ENCODE measurements at regions not wholly inside any gene's neighbourhood (a gene's known extent, or its start where the extent isn't known, plus 50 kb on each side); places are given as distances from the start of the nearest gene placed in this dataset.
A peak's percentile ranks its signal among the peaks of the same experiment; 100 is the strongest.

- no peak for DNase-seq (ENCODE audit: low spot score)
- H3K27ac ChIP-seq = peak overlapping the region in 1 of 2 donors; percentile 7
- H3K4me3 ChIP-seq = no peak overlapping the region
- peaks cover 0 to 15% of the 10 kb centered on the region in 2 donors for H3K4me1 ChIP-seq
- TF ChIP-seq, protein P1, sequence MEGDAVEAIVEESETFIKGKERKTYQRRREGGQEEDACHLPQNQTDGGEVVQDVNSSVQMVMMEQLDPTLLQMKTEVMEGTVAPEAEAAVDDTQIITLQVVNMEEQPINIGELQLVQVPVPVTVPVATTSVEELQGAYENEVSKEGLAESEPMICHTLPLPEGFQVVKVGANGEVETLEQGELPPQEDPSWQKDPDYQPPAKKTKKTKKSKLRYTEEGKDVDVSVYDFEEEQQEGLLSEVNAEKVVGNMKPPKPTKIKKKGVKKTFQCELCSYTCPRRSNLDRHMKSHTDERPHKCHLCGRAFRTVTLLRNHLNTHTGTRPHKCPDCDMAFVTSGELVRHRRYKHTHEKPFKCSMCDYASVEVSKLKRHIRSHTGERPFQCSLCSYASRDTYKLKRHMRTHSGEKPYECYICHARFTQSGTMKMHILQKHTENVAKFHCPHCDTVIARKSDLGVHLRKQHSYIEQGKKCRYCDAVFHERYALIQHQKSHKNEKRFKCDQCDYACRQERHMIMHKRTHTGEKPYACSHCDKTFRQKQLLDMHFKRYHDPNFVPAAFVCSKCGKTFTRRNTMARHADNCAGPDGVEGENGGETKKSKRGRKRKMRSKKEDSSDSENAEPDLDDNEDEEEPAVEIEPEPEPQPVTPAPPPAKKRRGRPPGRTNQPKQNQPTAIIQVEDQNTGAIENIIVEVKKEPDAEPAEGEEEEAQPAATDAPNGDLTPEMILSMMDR (IDR thresholded peaks at IDR 0.05) = no peak
- H3K9me3 ChIP-seq = peaks cover 0 to 11% of the 10 kb centered on the region in 2 donors
- no peaks in the 10 kb centered on the region for H3K27me3 ChIP-seq
- H3K36me3 ChIP-seq = no peaks in the 10 kb centered on the region
Measured at GRCh38 chr2:42863320-42863719, 70.9 kb upstream of the HAAO start.

GRCh38 chr2:42862669-42863185 lies 70.3 kb upstream of the HAAO start:
- no peaks in the 10 kb centered on the region for H3K27me3 ChIP-seq
- no peak for DNase-seq (ENCODE audit: low spot score)
- H3K4me1 ChIP-seq = peaks cover 0 to 15% of the 10 kb centered on the region in 2 donors
- no peak overlapping the region for H3K27ac ChIP-seq
- H3K9me3 ChIP-seq = peaks cover 0 to 12% of the 10 kb centered on the region in 2 donors
- no peak overlapping the region for H3K4me3 ChIP-seq
- TF ChIP-seq, protein P1 (IDR thresholded peaks at IDR 0.05) = no peak
- H3K36me3 ChIP-seq = no peaks in the 10 kb centered on the region

DNA sequence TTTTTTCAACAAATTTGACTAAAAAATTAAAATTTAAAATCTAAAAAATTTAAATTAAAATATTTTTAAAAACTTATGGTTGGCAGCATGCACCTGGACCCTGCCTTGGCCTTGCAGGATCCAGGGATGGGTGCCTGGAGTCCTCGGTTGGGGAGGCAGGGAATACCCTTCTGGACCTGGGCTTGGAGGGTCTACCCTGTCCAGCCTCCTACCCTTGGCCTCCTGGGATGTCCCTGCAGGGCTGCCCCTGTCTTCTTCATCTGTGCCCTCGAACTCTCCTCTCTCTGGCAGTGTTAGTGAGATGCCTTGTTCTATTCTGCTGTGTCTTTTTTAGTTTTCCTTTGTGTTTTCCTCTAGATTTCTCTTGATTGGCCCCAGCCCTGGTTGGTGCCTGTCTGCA lies 68.9 kb upstream of the HAAO start:
- no peak for DNase-seq (ENCODE audit: low spot score)
- TF ChIP-seq, protein P1 (IDR thresholded peaks at IDR 0.05) = no peak
- no peaks in the 10 kb centered on the region for H3K36me3 ChIP-seq

GRCh38 chr2:42860319-42861094 lies 68.1 kb upstream of the HAAO start:
- no peaks in the 10 kb centered on the region for H3K36me3 ChIP-seq
- no peak overlapping the region for H3K4me3 ChIP-seq
- DNase-seq (ENCODE audit: low spot score) = no peak
- peaks cover 0 to 12% of the 10 kb centered on the region in 2 donors for H3K9me3 ChIP-seq
- TF ChIP-seq, protein P1 (IDR thresholded peaks at IDR 0.05) = no peak
- H3K27ac ChIP-seq = no peak overlapping the region
- no peaks in the 10 kb centered on the region for H3K4me1 ChIP-seq
- H3K27me3 ChIP-seq = no peaks in the 10 kb centered on the region

More for the DNA sequence above, 68.9 kb upstream of the HAAO start:
- H3K9me3 ChIP-seq = peaks cover 0 to 12% of the 10 kb centered on the region in 2 donors
- peaks cover 0 to 5% of the 10 kb centered on the region in 2 donors for H3K4me1 ChIP-seq
- H3K27me3 ChIP-seq = no peaks in the 10 kb centered on the region
- H3K27ac ChIP-seq = no peak overlapping the region
- no peak overlapping the region for H3K4me3 ChIP-seq

DNA sequence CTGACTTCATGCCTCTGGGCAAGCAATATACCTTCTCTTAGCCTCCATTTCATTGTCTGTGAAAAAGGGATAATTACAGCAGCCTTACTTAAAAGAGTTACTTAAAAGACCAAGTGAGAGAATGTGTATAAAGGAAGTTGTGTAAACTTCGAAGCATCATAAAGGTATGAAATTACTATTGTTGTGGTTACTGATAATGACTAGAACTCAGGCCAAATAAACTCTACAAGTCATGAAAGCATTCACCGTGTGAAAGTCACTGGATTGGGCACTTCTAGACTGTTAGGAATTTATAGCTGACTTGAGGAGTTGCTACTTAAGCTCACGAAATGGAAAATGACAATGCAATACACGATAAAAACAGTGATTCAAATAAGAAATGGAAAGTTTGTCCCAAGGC lies 67.4 kb upstream of the HAAO start:
- TF ChIP-seq, protein P1 (IDR thresholded peaks at IDR 0.05) = no peak
- H3K27ac ChIP-seq = no peak overlapping the region

More for the DNA sequence above, 67.4 kb upstream of the HAAO start:
- Histone ChIP-seq H3K27me3 (no peaks in the 10 kb centered on the region), H3K9me3 (peaks cover 0 to 12% of the 10 kb centered on the region in 2 donors), H3K4me1 (peaks cover 0 to 2% of the 10 kb centered on the region in 2 donors), H3K36me3 (no peaks in the 10 kb centered on the region), H3K4me3 (no peak overlapping the region)
- DNase-seq (ENCODE audit: low spot score) = no peak
